KMS-11 (cell line): ENCODE measurements at regions not wholly inside any gene's neighbourhood (a gene's known extent, or its start where the extent isn't known, plus 50 kb on each side); places are given as distances from the start of the nearest gene placed in this dataset.

ENCODE experiments used
- H2AFZ ChIP-seq: fragments of 200-600 bp; sonication (generic); 2 replicates; pipeline ENCODE4 v1.6.1; 2016; ENCODE audit warnings: antibody characterized with exemption, mixed run types, low read depth
- H3K27ac ChIP-seq: fragments of 200-600 bp; sonication (generic); 2 replicates; pipeline ENCODE4 v1.6.1; 2016; ENCODE audit warnings: mild to moderate bottlenecking, mixed run types
- H3K27me3 ChIP-seq: fragments of 200-600 bp; sonication (generic); 2 replicates; pipeline ENCODE4 v1.6.1; 2017; ENCODE audit warnings: mild to moderate bottlenecking, low read depth, mixed run types, moderate library complexity; ENCODE audit not compliant: insufficient read depth
- H3K36me3 ChIP-seq: fragments of 200-600 bp; sonication (generic); 2 replicates; pipeline ENCODE4 v1.6.1; 2017; ENCODE audit warnings: mild to moderate bottlenecking, mixed run types; ENCODE audit not compliant: insufficient read depth
- H3K4me1 ChIP-seq: fragments of 200-600 bp; sonication (generic); 2 replicates; pipeline ENCODE4 v1.6.1; 2016; ENCODE audit warnings: mild to moderate bottlenecking, low read depth, mixed run types; ENCODE audit not compliant: poor library complexity, severe bottlenecking
- H3K4me2 ChIP-seq: fragments of 200-600 bp; sonication (generic); 2 replicates; pipeline ENCODE4 v1.7.0; 2016; ENCODE audit warnings: mild to moderate bottlenecking, mixed run types
- H3K4me3 ChIP-seq: fragments of 200-600 bp; sonication (generic); IDR thresholded peaks from 2 replicates; pipeline ENCODE4 v1.6.1; 2017; ENCODE audit warnings: low read depth, low read length, mixed read lengths; ENCODE audit not compliant: insufficient read depth
- H3K79me2 ChIP-seq: fragments of 200-600 bp; sonication (generic); 2 replicates; pipeline ENCODE4 v1.6.1; 2016; ENCODE audit warnings: low read depth, mixed run types; ENCODE audit not compliant: insufficient read depth
- H3K9ac ChIP-seq: fragments of 200-600 bp; sonication (generic); 2 replicates; pipeline ENCODE4 v1.6.1; 2016; ENCODE audit warnings: mild to moderate bottlenecking, mixed run types
- H4K20me1 ChIP-seq: fragments of 200-600 bp; sonication (generic); 2 replicates; pipeline ENCODE4 v1.6.1; 2016; ENCODE audit warnings: mild to moderate bottlenecking, mixed run types; ENCODE audit not compliant: insufficient read depth
- TF ChIP-seq, protein P1 (sequence below): fragments of 200-600 bp; sonication (generic); conservative IDR thresholded peaks from 2 replicates; pipeline ENCODE4 v1.6.1; 2017; ENCODE audit warnings: low read depth, mild to moderate bottlenecking, antibody characterized with exemption, low read length, moderate library complexity, mixed read lengths

DNA sequence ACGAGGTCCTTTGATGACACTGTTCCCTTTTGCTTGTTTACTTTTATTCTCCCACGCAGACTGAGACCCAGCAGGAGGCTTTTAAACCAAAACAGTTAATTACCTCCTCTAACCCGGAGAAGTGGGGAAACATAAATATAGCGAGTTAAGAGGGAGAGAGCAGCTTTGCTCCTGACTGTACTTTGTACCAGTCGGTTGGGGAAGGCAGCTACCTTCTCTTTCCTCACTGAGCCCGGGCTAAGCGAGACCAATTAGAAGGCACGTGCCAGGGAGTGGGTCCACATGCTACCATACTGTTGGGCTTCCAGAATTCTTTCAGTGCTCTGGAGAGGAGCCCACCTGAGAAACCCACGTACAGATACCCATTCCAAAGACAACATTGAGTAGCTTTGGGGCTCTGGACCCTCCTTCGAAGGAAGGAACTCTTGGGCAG is 124.2 kb downstream of the ZIC5 start:
- Histone ChIP-seq H3K27ac (no peak overlapping the region), H3K79me2 (no peaks in the 10 kb centered on the region), H3K4me2 (no peak overlapping the region), H2AFZ (no peak overlapping the region), H3K4me1 (no peaks in the 10 kb centered on the region), H4K20me1 (no peaks in the 10 kb centered on the region), H3K27me3 (no peaks in the 10 kb centered on the region), H3K36me3 (no peaks in the 10 kb centered on the region), H3K4me3 (no peak overlapping the region), H3K9ac (no peak overlapping the region)
- TF ChIP-seq, protein P1, sequence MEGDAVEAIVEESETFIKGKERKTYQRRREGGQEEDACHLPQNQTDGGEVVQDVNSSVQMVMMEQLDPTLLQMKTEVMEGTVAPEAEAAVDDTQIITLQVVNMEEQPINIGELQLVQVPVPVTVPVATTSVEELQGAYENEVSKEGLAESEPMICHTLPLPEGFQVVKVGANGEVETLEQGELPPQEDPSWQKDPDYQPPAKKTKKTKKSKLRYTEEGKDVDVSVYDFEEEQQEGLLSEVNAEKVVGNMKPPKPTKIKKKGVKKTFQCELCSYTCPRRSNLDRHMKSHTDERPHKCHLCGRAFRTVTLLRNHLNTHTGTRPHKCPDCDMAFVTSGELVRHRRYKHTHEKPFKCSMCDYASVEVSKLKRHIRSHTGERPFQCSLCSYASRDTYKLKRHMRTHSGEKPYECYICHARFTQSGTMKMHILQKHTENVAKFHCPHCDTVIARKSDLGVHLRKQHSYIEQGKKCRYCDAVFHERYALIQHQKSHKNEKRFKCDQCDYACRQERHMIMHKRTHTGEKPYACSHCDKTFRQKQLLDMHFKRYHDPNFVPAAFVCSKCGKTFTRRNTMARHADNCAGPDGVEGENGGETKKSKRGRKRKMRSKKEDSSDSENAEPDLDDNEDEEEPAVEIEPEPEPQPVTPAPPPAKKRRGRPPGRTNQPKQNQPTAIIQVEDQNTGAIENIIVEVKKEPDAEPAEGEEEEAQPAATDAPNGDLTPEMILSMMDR = no peak

DNA sequence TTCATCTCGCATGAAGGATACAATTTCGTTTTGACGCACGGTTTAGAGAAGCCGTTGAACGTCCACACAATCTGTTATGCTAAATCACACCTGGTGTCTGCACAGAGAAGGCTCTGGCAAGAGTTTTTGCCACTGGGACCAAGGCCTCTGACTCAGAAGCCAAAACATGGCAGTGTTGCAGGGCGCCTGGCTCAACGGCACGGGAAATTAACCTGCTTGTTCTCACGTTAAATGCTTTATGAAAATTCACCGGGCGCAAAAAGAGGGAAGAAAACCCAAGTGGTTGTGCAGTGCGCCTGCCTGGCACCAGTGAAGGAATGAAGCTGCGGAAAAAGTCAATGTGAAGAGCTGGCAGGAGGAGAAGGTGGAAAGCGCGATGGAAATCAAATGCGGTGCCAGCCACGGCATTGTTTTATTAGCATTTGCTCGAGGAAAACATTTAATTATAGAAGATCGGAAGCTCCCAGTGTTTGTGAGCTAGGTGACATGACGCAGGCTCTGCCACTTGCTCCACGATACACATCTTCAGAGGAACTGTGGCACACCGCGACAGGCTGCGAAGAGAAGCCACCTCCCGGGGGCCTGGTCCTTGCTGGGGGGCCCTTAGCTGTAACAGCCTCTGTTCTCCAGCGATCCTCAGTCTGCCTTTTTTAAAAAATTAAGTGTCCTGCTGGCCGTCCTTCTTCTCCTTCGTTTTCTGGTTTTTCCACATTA is 126.2 kb downstream of the ZIC5 start:
- H2AFZ ChIP-seq = no peak overlapping the region
- no peak overlapping the region for H3K4me3 ChIP-seq
- no peak overlapping the region for H3K9ac ChIP-seq
- H3K27ac ChIP-seq = no peak overlapping the region
- TF ChIP-seq, protein P1 = no peak
- no peaks in the 10 kb centered on the region for H3K79me2 ChIP-seq
- H4K20me1 ChIP-seq = no peaks in the 10 kb centered on the region
- H3K4me1 ChIP-seq = no peaks in the 10 kb centered on the region
- no peaks in the 10 kb centered on the region for H3K36me3 ChIP-seq
- no peak overlapping the region for H3K4me2 ChIP-seq
- H3K27me3 ChIP-seq = no peaks in the 10 kb centered on the region

DNA sequence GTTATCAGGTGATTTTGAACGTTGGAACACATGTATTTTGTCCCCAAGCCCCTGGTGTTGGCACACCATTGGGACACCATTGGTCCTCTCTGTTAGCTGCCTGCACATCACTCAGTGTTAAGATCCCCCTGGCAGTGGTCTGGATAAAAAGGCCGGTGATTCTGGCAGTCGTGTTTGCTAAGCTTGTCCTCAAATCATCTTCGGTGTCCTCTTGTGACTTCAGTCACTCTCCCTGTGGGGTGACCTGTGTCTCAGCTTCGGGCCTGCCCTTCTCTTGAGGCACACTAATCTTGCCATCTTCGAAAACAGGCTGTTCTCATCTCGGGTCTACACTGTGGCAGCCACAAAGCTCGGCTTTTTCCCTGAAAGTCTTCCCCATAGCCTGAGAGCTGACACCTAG is 127.1 kb downstream of the ZIC5 start:
- TF ChIP-seq, protein P1 = no peak
- Histone ChIP-seq H3K79me2 (no peaks in the 10 kb centered on the region), H3K9ac (no peak overlapping the region), H3K36me3 (no peaks in the 10 kb centered on the region), H3K27ac (no peak overlapping the region), H3K4me1 (no peaks in the 10 kb centered on the region), H2AFZ (no peak overlapping the region), H3K4me3 (no peak overlapping the region), H3K4me2 (no peak overlapping the region), H4K20me1 (no peaks in the 10 kb centered on the region), H3K27me3 (no peaks in the 10 kb centered on the region)

DNA sequence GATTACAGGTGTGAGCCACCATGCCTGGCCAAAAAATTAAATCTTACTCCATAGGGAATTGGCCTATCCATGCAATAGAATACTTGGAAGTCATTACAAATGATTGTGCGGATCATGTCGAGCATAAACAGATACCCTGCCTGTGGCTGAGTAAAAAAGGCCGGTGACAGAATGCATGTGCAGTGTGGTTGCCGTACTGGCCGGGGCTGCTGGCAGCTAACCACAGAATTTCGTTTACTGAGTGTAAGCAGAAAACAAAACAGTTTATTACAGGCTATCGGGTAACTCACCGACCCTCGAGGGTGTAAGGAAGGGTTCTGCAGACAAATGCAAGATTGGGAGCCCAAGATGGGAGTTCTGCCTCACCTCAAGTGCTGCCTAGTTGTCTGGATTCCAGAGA is 127.7 kb downstream of the ZIC5 start:
- Histone ChIP-seq H3K4me1 (no peaks in the 10 kb centered on the region), H4K20me1 (no peaks in the 10 kb centered on the region), H3K27me3 (no peaks in the 10 kb centered on the region), H3K4me2 (no peak overlapping the region), H3K36me3 (no peaks in the 10 kb centered on the region), H3K9ac (no peak overlapping the region), H3K4me3 (no peak overlapping the region), H2AFZ (no peak overlapping the region), H3K27ac (no peak overlapping the region), H3K79me2 (no peaks in the 10 kb centered on the region)
- TF ChIP-seq, protein P1 = no peak
